GM12875 (cell line): ENCODE measurements at regions not wholly inside any gene's neighbourhood (a gene's known extent, or its start where the extent isn't known, plus 50 kb on each side); places are given as distances from the start of the nearest gene placed in this dataset.

Experiments
- H3K4me3 ChIP-seq: one replicate; pipeline ENCODE4 v1.5.1; 2011; ENCODE audit warnings: low read depth, low read length, control low read depth
- TF ChIP-seq, protein P1 (sequence below): IDR thresholded peaks from 2 replicates; pipeline ENCODE4 v1.5.1; 2011; ENCODE audit warnings: low read depth, mild to moderate bottlenecking, control low read depth, inconsistent platforms, low read length, moderate library complexity, borderline replicate concordance; ENCODE audit not compliant: insufficient read depth

DNA sequence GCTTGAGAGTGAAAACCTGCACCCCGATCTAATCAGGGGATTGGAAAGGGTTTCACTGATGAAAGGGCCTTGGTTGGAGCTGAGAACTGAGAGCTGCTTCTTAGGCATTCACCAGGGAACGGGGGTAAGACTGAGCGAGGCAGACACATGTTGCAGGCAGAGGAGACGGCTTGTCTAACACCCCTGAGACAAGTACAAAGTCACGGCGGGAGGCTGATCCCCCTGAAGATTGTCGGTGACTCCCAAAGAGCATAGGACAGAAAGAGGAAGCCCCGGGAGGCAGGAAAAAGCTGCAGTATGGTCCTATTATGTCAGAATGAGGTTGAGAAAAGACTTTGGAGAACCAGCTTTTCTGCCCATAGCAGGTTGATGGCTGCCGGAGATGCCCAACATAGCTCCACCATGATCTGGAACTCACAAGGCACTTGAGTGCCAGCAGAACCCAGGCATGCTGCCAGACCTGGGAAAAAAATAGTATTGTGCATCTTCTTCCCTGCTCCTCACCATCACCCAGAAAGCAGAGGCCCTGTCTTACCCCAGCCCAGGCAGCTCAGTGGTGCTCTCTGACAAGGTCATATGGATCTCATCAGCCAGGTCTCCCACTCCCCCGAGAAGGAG is 463.9 kb upstream of the PROX1 start:
- TF ChIP-seq, protein P1, sequence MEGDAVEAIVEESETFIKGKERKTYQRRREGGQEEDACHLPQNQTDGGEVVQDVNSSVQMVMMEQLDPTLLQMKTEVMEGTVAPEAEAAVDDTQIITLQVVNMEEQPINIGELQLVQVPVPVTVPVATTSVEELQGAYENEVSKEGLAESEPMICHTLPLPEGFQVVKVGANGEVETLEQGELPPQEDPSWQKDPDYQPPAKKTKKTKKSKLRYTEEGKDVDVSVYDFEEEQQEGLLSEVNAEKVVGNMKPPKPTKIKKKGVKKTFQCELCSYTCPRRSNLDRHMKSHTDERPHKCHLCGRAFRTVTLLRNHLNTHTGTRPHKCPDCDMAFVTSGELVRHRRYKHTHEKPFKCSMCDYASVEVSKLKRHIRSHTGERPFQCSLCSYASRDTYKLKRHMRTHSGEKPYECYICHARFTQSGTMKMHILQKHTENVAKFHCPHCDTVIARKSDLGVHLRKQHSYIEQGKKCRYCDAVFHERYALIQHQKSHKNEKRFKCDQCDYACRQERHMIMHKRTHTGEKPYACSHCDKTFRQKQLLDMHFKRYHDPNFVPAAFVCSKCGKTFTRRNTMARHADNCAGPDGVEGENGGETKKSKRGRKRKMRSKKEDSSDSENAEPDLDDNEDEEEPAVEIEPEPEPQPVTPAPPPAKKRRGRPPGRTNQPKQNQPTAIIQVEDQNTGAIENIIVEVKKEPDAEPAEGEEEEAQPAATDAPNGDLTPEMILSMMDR = no peak

DNA sequence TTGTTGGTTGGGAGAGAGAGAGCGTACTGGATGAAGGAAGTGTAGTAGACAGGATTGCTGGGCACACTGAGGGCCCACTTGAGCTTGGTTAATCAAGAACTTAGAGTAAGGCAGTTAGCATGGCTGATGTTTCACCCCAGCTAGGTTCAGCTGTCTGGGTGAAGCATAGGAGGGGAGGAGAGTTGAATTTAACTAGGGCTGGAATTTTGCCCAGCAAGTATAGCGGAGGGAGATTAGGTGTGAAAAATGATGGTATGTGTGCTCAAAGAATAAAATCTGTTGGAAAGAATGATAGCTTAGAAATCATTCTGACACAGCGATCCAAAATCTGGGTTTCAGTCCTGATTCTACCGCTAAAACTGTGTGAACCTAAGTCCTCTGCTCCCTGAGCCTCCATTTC is 461.5 kb upstream of the PROX1 start:
- no peak overlapping the region for H3K4me3 ChIP-seq
- TF ChIP-seq, protein P1 = no peak

More for the DNA sequence above, 463.9 kb upstream of the PROX1 start:
- H3K4me3 ChIP-seq = no peak overlapping the region

DNA sequence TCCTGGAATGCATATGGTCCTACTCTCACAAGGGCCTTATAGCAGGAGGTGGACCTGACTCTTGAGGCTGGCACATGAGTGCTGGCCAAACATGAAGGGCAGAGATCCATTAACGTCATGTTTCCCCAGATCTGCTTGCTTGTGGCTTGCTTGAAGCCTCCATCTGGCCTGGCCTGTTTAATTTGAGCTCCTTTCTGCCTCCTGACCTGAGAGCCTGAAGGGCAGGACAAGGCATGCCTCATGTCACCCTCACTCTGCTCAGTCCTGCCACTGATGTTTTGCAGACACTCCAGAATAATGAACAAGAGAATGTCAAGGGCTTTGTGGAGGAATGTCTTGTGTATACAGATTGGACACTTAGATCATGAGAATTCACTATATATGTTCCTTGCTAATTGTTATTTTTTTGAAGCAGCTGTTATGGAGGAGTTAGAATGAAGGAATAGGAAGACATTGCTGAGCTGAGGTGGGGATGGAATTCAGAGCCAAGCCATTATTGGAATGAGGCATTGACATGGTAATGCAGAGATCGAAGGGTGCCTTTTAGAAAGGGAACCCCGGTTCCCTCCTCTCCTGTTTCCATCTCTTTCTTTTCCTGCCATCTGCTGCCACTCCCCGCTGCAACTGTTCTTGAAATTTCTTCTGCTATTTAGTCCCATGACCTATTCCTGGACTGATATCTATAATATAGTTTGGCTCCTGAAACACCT is 457.0 kb upstream of the PROX1 start:
- H3K4me3 ChIP-seq = no peak overlapping the region
- TF ChIP-seq, protein P1 = no peak

DNA sequence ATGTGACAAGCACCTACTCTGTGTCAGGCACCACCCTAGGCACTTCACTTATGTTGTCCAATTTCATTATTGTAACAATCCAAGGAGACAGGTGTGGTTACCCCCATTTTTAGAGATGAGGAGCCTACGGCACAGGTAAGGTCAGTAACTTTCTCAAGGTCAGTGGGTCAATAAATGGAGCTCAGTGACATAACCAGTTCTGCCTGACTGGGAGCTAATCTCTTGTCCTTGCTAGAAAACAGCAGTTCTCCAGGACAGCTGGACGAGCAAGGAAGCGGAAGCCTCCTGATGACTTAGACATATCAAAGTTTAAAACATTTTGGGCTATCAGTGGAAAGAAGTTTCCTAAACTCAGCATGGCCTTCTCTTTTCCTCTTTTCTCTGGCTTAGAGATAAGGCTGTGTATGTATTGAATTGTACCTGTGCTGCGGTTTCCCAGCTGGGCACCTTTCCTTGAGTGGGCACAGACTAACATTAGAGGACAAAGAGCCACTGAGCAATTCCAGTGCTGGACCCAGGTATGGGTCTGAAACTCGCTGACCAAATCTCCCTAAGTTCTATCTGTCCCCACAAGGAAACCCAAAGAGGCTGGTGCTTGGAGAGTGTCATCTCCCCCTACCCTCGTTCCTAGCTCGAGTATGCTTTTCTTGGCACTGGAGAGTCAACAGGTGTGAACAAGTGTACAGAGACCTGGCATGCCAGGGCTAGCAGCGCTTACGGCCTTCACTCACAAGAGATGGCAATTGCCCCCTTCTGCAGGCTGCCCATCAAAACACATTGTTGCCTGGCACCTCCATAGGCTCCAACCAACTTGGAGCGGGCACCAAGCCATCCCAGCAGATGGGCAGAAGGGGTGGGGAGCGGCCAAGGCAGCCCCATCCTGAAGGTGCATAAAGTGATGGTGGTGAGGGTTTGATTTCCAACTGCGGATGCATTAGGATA is 456.1 kb upstream of the PROX1 start:
- TF ChIP-seq, protein P1 = no peak
- no peak overlapping the region for H3K4me3 ChIP-seq

DNA sequence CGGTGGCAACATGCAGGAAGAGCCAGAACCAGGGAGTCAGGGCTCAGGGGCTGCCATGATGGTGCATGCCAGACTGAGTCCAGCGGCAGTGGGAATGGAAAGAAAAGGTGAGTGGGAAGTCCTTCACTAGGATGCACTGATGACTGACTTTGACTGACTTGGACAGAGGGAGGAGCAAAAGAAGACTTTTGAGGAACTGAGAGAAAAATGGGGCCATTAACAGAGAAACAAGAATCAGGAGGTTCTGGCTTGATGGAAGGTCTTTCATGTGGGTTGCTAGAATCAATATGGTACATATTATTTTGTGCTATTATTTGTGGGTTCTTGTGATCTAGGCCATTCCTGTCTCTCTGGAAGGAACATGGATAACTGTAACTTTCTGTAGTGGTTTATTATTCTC is 454.6 kb upstream of the PROX1 start:
- no peak overlapping the region for H3K4me3 ChIP-seq
- TF ChIP-seq, protein P1 = no peak

DNA sequence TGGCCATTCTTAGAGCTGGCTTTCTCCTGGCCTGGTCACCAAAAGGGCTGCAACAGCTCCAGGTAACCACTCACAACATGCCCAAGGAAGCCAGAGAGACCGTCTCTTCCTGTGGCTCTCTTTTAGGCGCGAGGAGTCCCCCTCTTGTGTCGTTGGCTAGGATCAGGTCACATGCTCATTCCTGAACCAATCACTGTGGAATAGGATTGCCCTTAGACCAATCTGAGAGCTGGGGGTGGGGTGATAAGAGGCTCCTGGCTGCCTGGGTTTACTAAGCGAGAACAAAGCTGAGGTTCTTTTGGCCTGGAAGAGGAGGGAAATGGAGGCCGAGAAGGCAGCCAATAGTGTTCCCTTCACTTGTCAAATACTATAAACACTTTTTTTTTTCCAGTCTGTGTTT is 452.1 kb upstream of the PROX1 start:
- H3K4me3 ChIP-seq = no peak overlapping the region
- TF ChIP-seq, protein P1 = no peak
